IPS-15b (cell line): ENCODE measurements at regions not wholly inside any gene's neighbourhood (a gene's known extent, or its start where the extent isn't known, plus 50 kb on each side); places are given as distances from the start of the nearest gene placed in this dataset.

Source experiments
- H3K27me3 ChIP-seq: one replicate; pipeline ENCODE4 v1.6.1; 2013; ENCODE audit warnings: low read length; ENCODE audit not compliant: control insufficient read depth, insufficient read depth
- H3K36me3 ChIP-seq: one replicate; pipeline ENCODE4 v1.6.1; 2013; ENCODE audit warnings: low read length; ENCODE audit not compliant: control insufficient read depth, insufficient read depth
- H3K4me1 ChIP-seq: one replicate; pipeline ENCODE4 v1.6.1; 2013; ENCODE audit warnings: mild to moderate bottlenecking, low read length; ENCODE audit not compliant: control insufficient read depth, insufficient read depth
- H3K4me3 ChIP-seq: one replicate; pipeline ENCODE4 v1.5.1; 2013; ENCODE audit warnings: low read depth, low read length
- H3K9ac ChIP-seq: one replicate; pipeline ENCODE4 v1.6.1; 2013; ENCODE audit warnings: low read depth, mild to moderate bottlenecking, low read length
- H3K9me3 ChIP-seq: one replicate; pipeline ENCODE4 v1.6.1; 2013; ENCODE audit warnings: mild to moderate bottlenecking, low read length; ENCODE audit not compliant: control insufficient read depth, insufficient read depth

GRCh38 chr10:21203473-21204107 is 306.5 kb upstream of the NEBL start:
- Histone ChIP-seq H3K4me1 (no peaks in the 10 kb centered on the region), H3K9ac (no peak overlapping the region), H3K9me3 (no peaks in the 10 kb centered on the region), H3K36me3 (no peaks in the 10 kb centered on the region), H3K27me3 (no peaks in the 10 kb centered on the region), H3K4me3 (no peak overlapping the region)

GRCh38 chr10:21202776-21203462 is 305.8 kb upstream of the NEBL start:
- H3K9me3 ChIP-seq: no peaks in the 10 kb centered on the region
- H3K4me1 ChIP-seq: no peaks in the 10 kb centered on the region
- no peaks in the 10 kb centered on the region for H3K27me3 ChIP-seq
- no peak overlapping the region for H3K9ac ChIP-seq
- H3K36me3 ChIP-seq: no peaks in the 10 kb centered on the region
- no peak overlapping the region for H3K4me3 ChIP-seq

- H3K27me3 ChIP-seq: no peaks in the 10 kb centered on the region
- no peaks in the 10 kb centered on the region for H3K4me1 ChIP-seq
- no peak overlapping the region for H3K4me3 ChIP-seq
- no peak overlapping the region for H3K9ac ChIP-seq
- no peaks in the 10 kb centered on the region for H3K36me3 ChIP-seq
- H3K9me3 ChIP-seq: no peaks in the 10 kb centered on the region
These were observed 302.4 kb upstream of the NEBL start for GRCh38 chr10:21199501-21199900.

- no peak overlapping the region for H3K9ac ChIP-seq
- H3K9me3 ChIP-seq: no peaks in the 10 kb centered on the region
- no peaks in the 10 kb centered on the region for H3K36me3 ChIP-seq
- no peaks in the 10 kb centered on the region for H3K4me1 ChIP-seq
- H3K27me3 ChIP-seq: no peaks in the 10 kb centered on the region
- no peak overlapping the region for H3K4me3 ChIP-seq
These were observed 300.7 kb upstream of the NEBL start for GRCh38 chr10:21197838-21198237.

GRCh38 chr10:21196822-21197395 is 299.8 kb upstream of the NEBL start:
- no peak overlapping the region for H3K4me3 ChIP-seq
- H3K36me3 ChIP-seq: no peaks in the 10 kb centered on the region
- no peaks in the 10 kb centered on the region for H3K4me1 ChIP-seq
- no peak overlapping the region for H3K9ac ChIP-seq
- H3K9me3 ChIP-seq: no peaks in the 10 kb centered on the region
- H3K27me3 ChIP-seq: no peaks in the 10 kb centered on the region

- Histone ChIP-seq H3K9me3 (no peaks in the 10 kb centered on the region), H3K36me3 (no peaks in the 10 kb centered on the region), H3K4me3 (no peak overlapping the region), H3K4me1 (no peaks in the 10 kb centered on the region), H3K9ac (no peak overlapping the region), H3K27me3 (no peaks in the 10 kb centered on the region)
These were observed 298.1 kb upstream of the NEBL start for GRCh38 chr10:21195252-21195651.

- no peaks in the 10 kb centered on the region for H3K9me3 ChIP-seq
- H3K4me3 ChIP-seq: no peak overlapping the region
- H3K27me3 ChIP-seq: no peaks in the 10 kb centered on the region
- H3K4me1 ChIP-seq: no peaks in the 10 kb centered on the region
- H3K9ac ChIP-seq: no peak overlapping the region
- H3K36me3 ChIP-seq: no peaks in the 10 kb centered on the region
These were observed 297.4 kb upstream of the NEBL start for GRCh38 chr10:21194510-21194993.

- Histone ChIP-seq H3K4me1 (no peaks in the 10 kb centered on the region), H3K36me3 (no peaks in the 10 kb centered on the region), H3K9me3 (no peaks in the 10 kb centered on the region), H3K9ac (no peak overlapping the region), H3K27me3 (no peaks in the 10 kb centered on the region), H3K4me3 (no peak overlapping the region)
These were observed 296.1 kb upstream of the NEBL start for GRCh38 chr10:21193196-21193595.

- no peaks in the 10 kb centered on the region for H3K27me3 ChIP-seq
- H3K9ac ChIP-seq: no peak overlapping the region
- H3K4me3 ChIP-seq: no peak overlapping the region
- H3K4me1 ChIP-seq: no peaks in the 10 kb centered on the region
- no peaks in the 10 kb centered on the region for H3K36me3 ChIP-seq
- H3K9me3 ChIP-seq: no peaks in the 10 kb centered on the region
These were observed 294.4 kb upstream of the NEBL start for GRCh38 chr10:21191512-21191911.

GRCh38 chr10:21184984-21185383 is 287.9 kb upstream of the NEBL start:
- H3K9me3 ChIP-seq: no peaks in the 10 kb centered on the region

GRCh38 chr10:21184216-21184615 is 287.1 kb upstream of the NEBL start:
- H3K27me3 ChIP-seq: no peaks in the 10 kb centered on the region
- no peaks in the 10 kb centered on the region for H3K36me3 ChIP-seq
- no peak overlapping the region for H3K4me3 ChIP-seq
- H3K9ac ChIP-seq: no peak overlapping the region
- peaks cover 6% of the 10 kb centered on the region for H3K4me1 ChIP-seq
- H3K9me3 ChIP-seq: no peaks in the 10 kb centered on the region

More at GRCh38 chr10:21184984-21185383, 287.9 kb upstream of the NEBL start:
- Histone ChIP-seq H3K4me3 (no peak overlapping the region), H3K36me3 (no peaks in the 10 kb centered on the region), H3K4me1 (peaks cover 6% of the 10 kb centered on the region), H3K27me3 (no peaks in the 10 kb centered on the region), H3K9ac (no peak overlapping the region)

GRCh38 chr10:21183025-21183424 is 285.9 kb upstream of the NEBL start:
- Histone ChIP-seq H3K4me3 (no peak overlapping the region), H3K27me3 (no peaks in the 10 kb centered on the region), H3K4me1 (peaks cover 6% of the 10 kb centered on the region), H3K9me3 (no peaks in the 10 kb centered on the region), H3K36me3 (no peaks in the 10 kb centered on the region), H3K9ac (no peak overlapping the region)
